GM12878 (cell line): ENCODE measurements at regions not wholly inside any gene's neighbourhood (a gene's known extent, or its start where the extent isn't known, plus 50 kb on each side); places are given as distances from the start of the nearest gene placed in this dataset.

Source experiments
- ATAC-seq: fragments of 200-7000 bp; cut with Tn5 transposase; 3 replicates; pipeline ENCODE4 v1.9.1; 2020; ENCODE audit warnings: mild to moderate bottlenecking, moderate library complexity
- BruUV-seq: library from RNA; stranded (reverse); fragments of 400-500 nt; replicated peaks from 2 replicates; lab custom pipeline; 2021; lab: Mats Ljungman, UMichigan
- CTCF ChIA-PET: fragments of 300-600 bp; sonication (Branson Sonifier 250); formaldehyde crosslinking; extraction: SDS; loops from one replicate; lab custom pipeline; 2021; ENCODE audit warnings: inconsistent platforms; lab: Yijun Ruan, JAX
- POLR2A ChIA-PET: fragments of 350-600 bp; formaldehyde crosslinking; extraction: SDS; loops from one replicate; lab custom pipeline; 2021; ENCODE audit warnings: inconsistent platforms; lab: Charles Lee
- RAD21 ChIA-PET: fragments of 300-600 bp; sonication (Branson Sonifier 250); formaldehyde crosslinking; loops from one replicate; lab custom pipeline; 2023; ENCODE audit warnings: antibody characterized with exemption; ENCODE audit not compliant: unreplicated experiment; lab: Charles Lee
- SMC1A ChIA-PET: fragments of 300-600 bp; sonication (Branson Sonifier 250); formaldehyde crosslinking; loops from one replicate; lab custom pipeline; 2023; ENCODE audit not compliant: unreplicated experiment, uncharacterized antibody; lab: Charles Lee
- DNase-seq: peaks from one replicate; pipeline ENCODE4 v3.0.0-alpha.2; 2011; ENCODE audit warnings: low read depth, low spot score
- FAIRE-seq: peaks from 3 replicates; lab custom pipeline; 2011; peaks lifted over from hg19 to GRCh38; lab: Jason Lieb, UNC
- H2AFZ ChIP-seq: 2 replicates; pipeline ENCODE4 v1.6.0; 2011; ENCODE audit warnings: low read depth, low read length, control low read depth; ENCODE audit not compliant: control insufficient read depth
- H3K27ac ChIP-seq: 2 replicates; pipeline ENCODE4 v1.5.1; 2011; ENCODE audit warnings: control low read depth; ENCODE audit not compliant: control insufficient read depth, insufficient read depth
- H3K27me3 ChIP-seq, 2 experiments: replicated peaks in 1 of 2; 2 replicates each; pipeline versions ENCODE4 v1.6.0 to v1.6.1; 2011; ENCODE audit warnings: low read length in 1 of 2; ENCODE audit not compliant: control insufficient read depth in 2 of 2, insufficient read depth in 2 of 2
- H3K36me3 ChIP-seq, 2 experiments: 2 replicates each; pipeline ENCODE4 v1.5.1; 2011; ENCODE audit warnings: low read length in 1 of 2; ENCODE audit not compliant: control insufficient read depth in 2 of 2, insufficient read depth in 2 of 2
- H3K4me1 ChIP-seq: 2 replicates; pipeline ENCODE4 v1.6.1; 2011; ENCODE audit warnings: mild to moderate bottlenecking, low read length, moderate library complexity, mixed read lengths; ENCODE audit not compliant: control insufficient read depth, insufficient read depth
- H3K4me2 ChIP-seq: 2 replicates; pipeline ENCODE4 v1.6.0; 2011; ENCODE audit warnings: control low read depth; ENCODE audit not compliant: control insufficient read depth, insufficient read depth
- H3K4me3 ChIP-seq: fragments of 200-600 bp; sonication (generic); 2 replicates; pipeline ENCODE4 v1.5.1; 2016
- H3K79me2 ChIP-seq: 2 replicates; pipeline ENCODE4 v1.6.0; 2011; ENCODE audit warnings: low read length; ENCODE audit not compliant: control insufficient read depth, insufficient read depth
- H3K9ac ChIP-seq: 2 replicates; pipeline ENCODE4 v1.8.0; 2011; ENCODE audit warnings: low read length, control low read depth, mixed read lengths; ENCODE audit not compliant: control insufficient read depth, insufficient read depth
- H3K9me3 ChIP-seq: replicated peaks from 3 replicates; pipeline ENCODE4 v1.5.1; 2011; ENCODE audit warnings: mild to moderate bottlenecking, low read length; ENCODE audit not compliant: control insufficient read depth, insufficient read depth
- H4K20me1 ChIP-seq: 2 replicates; pipeline ENCODE4 v1.6.0; 2011; ENCODE audit not compliant: control insufficient read depth, insufficient read depth
- BACH1 ChIP-seq: fragments of 450-650 bp; IDR thresholded peaks from 2 replicates; pipeline ENCODE4 v1.6.1; 2017; ENCODE audit warnings: mild to moderate bottlenecking, borderline replicate concordance
- BCL3 ChIP-seq: IDR thresholded peaks from 2 replicates; pipeline ENCODE4 v1.6.1; 2011; ENCODE audit warnings: borderline replicate concordance, low read depth, mild to moderate bottlenecking, moderate library complexity, low read length; ENCODE audit not compliant: insufficient read depth, poor library complexity, severe bottlenecking
- ETV6 ChIP-seq, 2 experiments: fragments of 450-650 bp in 1 of 2; IDR thresholded peaks in 1 of 2; conservative IDR thresholded peaks in 1 of 2; 2 replicates each; pipeline ENCODE4 v1.6.1; 2014; ENCODE audit warnings: antibody characterized with exemption in 1 of 2, borderline replicate concordance in 1 of 2, low read depth in 1 of 2, mild to moderate bottlenecking in 1 of 2, moderate library complexity in 1 of 2
- NFYA ChIP-seq: IDR thresholded peaks from 2 replicates; pipeline ENCODE4 v1.6.1; 2011; ENCODE audit warnings: low read depth, mild to moderate bottlenecking, low read length, improper control_type of control experiment, borderline replicate concordance
- SIN3A ChIP-seq: IDR thresholded peaks from 2 replicates; pipeline ENCODE4 v1.6.1; 2012; ENCODE audit warnings: low read depth, low read length, improper control_type of control experiment
- SUPT20H ChIP-seq: IDR thresholded peaks from 2 replicates; pipeline ENCODE4 v1.6.1; 2011; ENCODE audit warnings: low read depth, mild to moderate bottlenecking, low read length, moderate library complexity, borderline replicate concordance; ENCODE audit not compliant: control insufficient read depth
- SUZ12 ChIP-seq: fragments of 200-600 bp; sonication (generic); IDR thresholded peaks from one replicate; pipeline ENCODE4 v1.6.1; 2018; ENCODE audit warnings: antibody characterized with exemption, mild to moderate bottlenecking; ENCODE audit not compliant: unreplicated experiment
- ZNF592 ChIP-seq: fragments of 450-650 bp; IDR thresholded peaks from 2 replicates; pipeline ENCODE4 v1.6.1; 2017; ENCODE audit warnings: mild to moderate bottlenecking, moderate library complexity
- WGBS: methylation state at CpG from one replicate; pipeline ENCODE4 v1.1.6; 2016; ENCODE audit warnings: low lambda C conversion rate; ENCODE audit not compliant: insufficient replicate concordance, insufficient coverage; ENCODE audit errors: missing lambda C conversion rate; 5-methylcytosine and 5-hydroxymethylcytosine counted together
- in situ Hi-C: fragments of 300-500 bp; cut with MboI; formaldehyde crosslinking; loops from 9 replicates; pipeline ENCODE4 v1.14.3; 2018; ENCODE audit warnings: mixed read lengths
- intact Hi-C: fragments of 100-400 bp; cut with micrococcal nuclease; formaldehyde crosslinking; loops from one replicate; pipeline ENCODE4 v1.14.2; 2022; ENCODE audit not compliant: unreplicated experiment
- TF ChIP-seq, protein P1 (sequence below): fragments of 450-650 bp; formaldehyde crosslinking; IDR thresholded peaks from 2 replicates; pipeline ENCODE4 v1.5.0; 2022; ENCODE audit warnings: mild to moderate bottlenecking, missing genetic modification characterization
- TF ChIP-seq, protein P2 (sequence below): IDR thresholded peaks from 2 replicates; pipeline ENCODE4 v1.6.1; 2012; ENCODE audit warnings: low read length, inconsistent platforms

DNA sequence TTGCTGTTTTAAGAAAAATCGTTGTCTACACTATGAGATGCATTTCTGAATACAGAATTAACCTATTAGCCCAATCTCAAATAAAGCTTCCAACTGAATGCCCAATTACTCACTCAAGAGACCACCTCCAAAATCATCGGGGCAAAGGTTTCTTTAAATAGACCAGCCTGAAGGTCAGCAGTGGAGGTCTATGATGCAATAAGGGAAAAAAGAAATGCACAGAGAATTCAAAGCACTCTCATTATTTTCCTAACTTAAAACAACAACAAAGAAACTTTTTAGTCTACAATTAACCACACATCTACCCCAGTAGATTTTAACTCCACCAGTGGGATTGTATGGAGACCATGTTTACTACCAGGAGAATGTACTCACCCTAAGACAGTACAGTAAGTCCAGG lies 657.7 kb upstream of the CCDC54 start (continued):
- no peak for TF ChIP-seq ETV6 (conservative IDR thresholded peaks at IDR 0.05 in 1 of 2, IDR thresholded peaks at IDR 0.05 in 1 of 2; ENCODE audit: borderline replicate concordance in 1 of 2, low read depth in 1 of 2)
- TF ChIP-seq BCL3, result no peak

DNA sequence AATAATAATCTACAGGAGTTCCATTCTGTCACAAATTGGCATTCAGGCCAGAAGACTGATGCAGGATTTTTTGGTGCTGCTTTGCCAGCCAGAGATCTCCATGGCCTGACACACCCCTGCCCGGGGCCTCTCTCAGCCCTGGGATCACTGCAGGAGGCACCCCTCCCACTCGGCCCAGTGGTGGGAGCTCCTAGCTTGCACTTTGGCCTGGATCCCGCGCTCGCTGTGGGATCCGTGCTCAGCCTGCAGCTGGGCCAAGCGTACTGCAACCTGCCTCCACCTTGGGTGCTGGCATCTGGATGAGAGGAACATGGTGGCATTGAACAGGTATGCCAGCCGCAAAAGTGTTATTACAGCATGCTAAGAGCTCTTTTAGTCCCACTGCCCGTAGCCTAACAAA lies 656.7 kb upstream of the CCDC54 start:
- Histone ChIP-seq H3K4me3 (no peak overlapping the region), H3K4me2 (no peak overlapping the region), H3K36me3 (no peaks in the 10 kb centered on the region), H3K27me3 (no peaks in the 10 kb centered on the region), H3K9me3 (no peaks in the 10 kb centered on the region), H3K9ac (no peak overlapping the region), H3K27ac (no peak overlapping the region), H3K79me2 (no peaks in the 10 kb centered on the region), H2AFZ (no peak overlapping the region), H3K4me1 (no peaks in the 10 kb centered on the region), H4K20me1 (no peaks in the 10 kb centered on the region)
- intact Hi-C loops, result no loop called here
- no TSS peak for BruUV-seq
- FAIRE-seq, result no peak
- ChIA-PET CTCF (no interaction called here), POLR2A (no interaction called here), SMC1A (no interaction called here), RAD21 (no interaction called here)
- DNase-seq, result no peak
- in situ Hi-C loops, result no loop called here
- no peak for ATAC-seq
- 62% methylated on average over 9 of the region's 9 CpGs for WGBS
- TF ChIP-seq ZNF592 (no peak), NFYA (no peak), SUPT20H (no peak), BACH1 (no peak), SIN3A (no peak), SUZ12 (no peak)
- TF ChIP-seq, protein P1, sequence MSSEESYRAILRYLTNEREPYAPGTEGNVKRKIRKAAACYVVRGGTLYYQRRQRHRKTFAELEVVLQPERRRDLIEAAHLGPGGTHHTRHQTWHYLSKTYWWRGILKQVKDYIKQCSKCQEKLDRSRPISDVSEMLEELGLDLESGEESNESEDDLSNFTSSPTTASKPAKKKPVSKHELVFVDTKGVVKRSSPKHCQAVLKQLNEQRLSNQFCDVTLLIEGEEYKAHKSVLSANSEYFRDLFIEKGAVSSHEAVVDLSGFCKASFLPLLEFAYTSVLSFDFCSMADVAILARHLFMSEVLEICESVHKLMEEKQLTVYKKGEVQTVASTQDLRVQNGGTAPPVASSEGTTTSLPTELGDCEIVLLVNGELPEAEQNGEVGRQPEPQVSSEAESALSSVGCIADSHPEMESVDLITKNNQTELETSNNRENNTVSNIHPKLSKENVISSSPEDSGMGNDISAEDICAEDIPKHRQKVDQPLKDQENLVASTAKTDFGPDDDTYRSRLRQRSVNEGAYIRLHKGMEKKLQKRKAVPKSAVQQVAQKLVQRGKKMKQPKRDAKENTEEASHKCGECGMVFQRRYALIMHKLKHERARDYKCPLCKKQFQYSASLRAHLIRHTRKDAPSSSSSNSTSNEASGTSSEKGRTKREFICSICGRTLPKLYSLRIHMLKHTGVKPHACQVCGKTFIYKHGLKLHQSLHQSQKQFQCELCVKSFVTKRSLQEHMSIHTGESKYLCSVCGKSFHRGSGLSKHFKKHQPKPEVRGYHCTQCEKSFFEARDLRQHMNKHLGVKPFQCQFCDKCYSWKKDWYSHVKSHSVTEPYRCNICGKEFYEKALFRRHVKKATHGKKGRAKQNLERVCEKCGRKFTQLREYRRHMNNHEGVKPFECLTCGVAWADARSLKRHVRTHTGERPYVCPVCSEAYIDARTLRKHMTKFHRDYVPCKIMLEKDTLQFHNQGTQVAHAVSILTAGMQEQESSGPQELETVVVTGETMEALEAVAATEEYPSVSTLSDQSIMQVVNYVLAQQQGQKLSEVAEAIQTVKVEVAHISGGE, result no peak
- TF ChIP-seq, protein P2, sequence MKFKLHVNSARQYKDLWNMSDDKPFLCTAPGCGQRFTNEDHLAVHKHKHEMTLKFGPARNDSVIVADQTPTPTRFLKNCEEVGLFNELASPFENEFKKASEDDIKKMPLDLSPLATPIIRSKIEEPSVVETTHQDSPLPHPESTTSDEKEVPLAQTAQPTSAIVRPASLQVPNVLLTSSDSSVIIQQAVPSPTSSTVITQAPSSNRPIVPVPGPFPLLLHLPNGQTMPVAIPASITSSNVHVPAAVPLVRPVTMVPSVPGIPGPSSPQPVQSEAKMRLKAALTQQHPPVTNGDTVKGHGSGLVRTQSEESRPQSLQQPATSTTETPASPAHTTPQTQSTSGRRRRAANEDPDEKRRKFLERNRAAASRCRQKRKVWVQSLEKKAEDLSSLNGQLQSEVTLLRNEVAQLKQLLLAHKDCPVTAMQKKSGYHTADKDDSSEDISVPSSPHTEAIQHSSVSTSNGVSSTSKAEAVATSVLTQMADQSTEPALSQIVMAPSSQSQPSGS, result no peak
